HCT116 (cell line): ENCODE measurements at regions not wholly inside any gene's neighbourhood (a gene's known extent, or its start where the extent isn't known, plus 50 kb on each side); places are given as distances from the start of the nearest gene placed in this dataset.

Experiments used
- CBX3 ChIP-seq: IDR thresholded peaks from 2 replicates; pipeline ENCODE4 v1.6.1; 2012; ENCODE audit warnings: low read depth
- CTCF ChIP-seq, 3 experiments: fragments of 200-600 bp in 1 of 3; sonication (generic) in 1 of 3; IDR thresholded peaks in 2 of 3; conservative IDR thresholded peaks in 1 of 3; 2 replicates each; pipeline ENCODE4 v1.5.1; 2012 to 2017; ENCODE audit warnings: low read depth in 2 of 3, low read length in 2 of 3, antibody characterized with exemption in 1 of 3, borderline replicate concordance in 1 of 3, control low read depth in 1 of 3, mild to moderate bottlenecking in 1 of 3, mixed read lengths in 1 of 3, mixed run types in 1 of 3, moderate library complexity in 1 of 3; ENCODE audit not compliant: insufficient read depth in 1 of 3
- EZH2 ChIP-seq: fragments of 200-600 bp; sonication (generic); IDR thresholded peaks from 2 replicates; pipeline ENCODE4 v1.6.1; 2017; ENCODE audit warnings: antibody characterized with exemption, mixed run types
- EZH2phosphoT487 ChIP-seq: fragments of 200-600 bp; IDR thresholded peaks from 2 replicates; pipeline ENCODE4 v1.6.1; 2018; ENCODE audit warnings: antibody characterized with exemption, borderline replicate concordance
- FOSL1 ChIP-seq: IDR thresholded peaks from 2 replicates; pipeline ENCODE4 v1.6.1; 2012; ENCODE audit warnings: low read depth
- JUND ChIP-seq: IDR thresholded peaks from 2 replicates; pipeline ENCODE4 v1.6.1; 2012
- POLR2A ChIP-seq: IDR thresholded peaks from 2 replicates; pipeline ENCODE4 v1.7.0; 2011; ENCODE audit warnings: borderline replicate concordance; ENCODE audit not compliant: insufficient read depth, insufficient read length; ENCODE audit errors: extremely low read depth
- POLR2AphosphoS5 ChIP-seq: IDR thresholded peaks from 2 replicates; pipeline ENCODE4 v1.6.1; 2011; ENCODE audit warnings: mild to moderate bottlenecking, low read depth, low read length, moderate library complexity
- REST ChIP-seq: IDR thresholded peaks from 2 replicates; pipeline ENCODE4 v1.6.1; 2012; ENCODE audit warnings: low read depth
- SIN3A ChIP-seq: IDR thresholded peaks from 2 replicates; pipeline ENCODE4 v1.6.1; 2012; ENCODE audit warnings: low read depth
- SP1 ChIP-seq: IDR thresholded peaks from 2 replicates; pipeline ENCODE4 v1.6.1; 2012; ENCODE audit warnings: low read depth
- YY1 ChIP-seq: IDR thresholded peaks from 2 replicates; pipeline ENCODE4 v1.6.1; 2011; ENCODE audit warnings: low read length, low read depth, moderate library complexity, mild to moderate bottlenecking; ENCODE audit not compliant: insufficient replicate concordance; ENCODE audit errors: extremely low read depth

- TF ChIP-seq CTCF (IDR thresholded peaks at IDR 0.05 in 2 of 3, conservative IDR thresholded peaks at IDR 0.05 in 1 of 3; ENCODE audit: borderline replicate concordance in 1 of 3, insufficient read depth in 1 of 3, low read depth in 2 of 3, low read length in 2 of 3) (peak; percentile 58 to 70 (median 68); a peak in 5 of 6 replicates), FOSL1 (no peak), JUND (no peak), YY1 (no peak), REST (no peak), EZH2 (no peak), EZH2phosphoT487 (no peak), CBX3 (no peak), POLR2A (no peak), POLR2AphosphoS5 (no peak), SP1 (no peak), SIN3A (no peak)
Observed at GRCh38 chr2:31729442-31730092, 148.8 kb upstream of the SRD5A2 start.
